HG02798 (cell line): ENCODE measurements at regions not wholly inside any gene's neighbourhood (a gene's known extent, or its start where the extent isn't known, plus 50 kb on each side); places are given as distances from the start of the nearest gene placed in this dataset.
A peak's percentile ranks its signal among the peaks of the same experiment; 100 is the strongest.

Experiments used
- ATAC-seq: cut with Tn5 transposase; IDR thresholded peaks from one replicate; pipeline ENCODE4 v1.9.1; 2021; ENCODE audit warnings: mild to moderate bottlenecking; ENCODE audit not compliant: unreplicated experiment, poor library complexity

DNA sequence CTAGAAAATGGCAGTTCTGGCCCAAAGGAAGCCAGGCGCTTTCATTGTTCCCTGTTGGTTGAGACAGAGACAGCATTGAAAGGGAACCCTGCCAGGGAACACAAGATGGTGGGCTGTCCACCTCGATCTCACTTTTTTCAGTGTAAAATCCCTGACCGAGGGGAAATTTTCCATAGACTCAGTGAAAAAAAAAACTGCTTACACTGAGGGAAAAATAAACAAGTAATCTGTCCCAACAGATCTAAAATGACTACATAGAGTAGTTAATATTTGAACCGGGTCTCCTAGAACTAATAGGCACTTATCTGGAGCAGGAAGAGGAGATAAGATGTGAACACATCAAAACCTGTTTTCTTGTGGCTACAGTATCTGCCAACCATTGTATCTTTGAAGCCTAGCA, 763.4 kb upstream of the GOLIM4 start:
- ATAC-seq = no peak

DNA sequence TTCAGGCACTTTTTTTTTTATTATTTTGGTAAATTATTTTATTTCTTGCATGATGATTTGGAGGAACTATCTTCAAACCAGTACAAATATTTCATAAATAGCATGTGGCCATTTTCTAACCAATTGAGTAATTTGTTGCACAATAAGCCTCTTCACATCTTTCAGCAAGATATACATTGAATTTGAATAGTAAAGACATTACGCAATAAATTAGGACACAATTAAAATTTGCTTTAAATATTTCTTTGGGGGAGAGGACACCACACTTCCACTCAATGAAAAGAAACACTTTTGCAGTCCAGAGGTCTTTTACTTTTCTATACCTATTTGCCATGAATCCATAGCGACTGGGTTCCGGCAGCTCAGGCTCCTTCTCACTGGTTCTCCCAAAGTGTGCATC, 762.6 kb upstream of the GOLIM4 start:
- ATAC-seq = no peak

DNA sequence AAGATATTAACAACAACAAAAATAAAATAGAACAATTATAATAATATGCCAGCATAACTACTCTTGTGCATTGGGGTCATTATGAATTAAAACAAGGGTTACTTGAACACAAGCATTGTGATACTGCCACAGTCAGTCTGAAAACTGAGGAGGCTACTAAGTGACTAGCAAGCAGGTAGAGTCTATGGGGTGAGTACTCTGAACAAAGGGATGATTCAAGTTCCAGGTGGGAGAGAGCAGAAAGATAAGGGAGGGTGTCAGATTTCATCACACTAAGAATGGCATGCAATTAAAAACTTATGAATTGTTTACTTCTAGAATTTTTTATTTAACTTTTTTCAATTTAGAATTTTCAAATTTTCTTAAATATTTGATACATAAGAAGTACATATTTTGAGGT, 754.4 kb upstream of the GOLIM4 start:
- no peak for ATAC-seq

DNA sequence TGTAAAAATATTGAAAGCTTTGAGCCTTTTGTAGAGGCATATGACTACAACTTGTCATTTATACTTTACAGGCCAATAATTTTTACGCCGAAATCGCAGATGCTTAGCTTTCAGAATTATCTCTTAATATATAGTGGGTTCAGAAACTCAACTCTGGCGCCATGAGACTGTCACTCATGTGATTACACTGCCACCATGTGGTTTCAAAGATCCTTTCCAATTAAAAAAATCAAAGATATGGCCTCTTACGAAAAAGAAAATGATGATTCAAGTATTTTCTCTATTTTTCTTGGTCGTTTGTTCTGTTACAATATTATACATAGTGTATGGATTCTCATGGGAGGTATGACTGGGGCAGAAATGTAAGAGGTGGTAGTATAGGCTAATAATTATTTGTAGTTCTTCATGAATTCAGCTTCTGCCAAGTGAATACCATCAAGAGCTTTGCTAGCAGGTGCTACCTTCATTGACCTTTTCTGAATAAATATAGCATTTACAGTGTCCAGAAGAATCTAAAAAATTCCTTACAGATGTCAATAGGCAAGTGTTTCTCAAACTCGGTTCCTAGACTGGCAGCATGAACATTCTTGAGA, 751.7 kb upstream of the GOLIM4 start:
- peak; percentile 73 for ATAC-seq

DNA sequence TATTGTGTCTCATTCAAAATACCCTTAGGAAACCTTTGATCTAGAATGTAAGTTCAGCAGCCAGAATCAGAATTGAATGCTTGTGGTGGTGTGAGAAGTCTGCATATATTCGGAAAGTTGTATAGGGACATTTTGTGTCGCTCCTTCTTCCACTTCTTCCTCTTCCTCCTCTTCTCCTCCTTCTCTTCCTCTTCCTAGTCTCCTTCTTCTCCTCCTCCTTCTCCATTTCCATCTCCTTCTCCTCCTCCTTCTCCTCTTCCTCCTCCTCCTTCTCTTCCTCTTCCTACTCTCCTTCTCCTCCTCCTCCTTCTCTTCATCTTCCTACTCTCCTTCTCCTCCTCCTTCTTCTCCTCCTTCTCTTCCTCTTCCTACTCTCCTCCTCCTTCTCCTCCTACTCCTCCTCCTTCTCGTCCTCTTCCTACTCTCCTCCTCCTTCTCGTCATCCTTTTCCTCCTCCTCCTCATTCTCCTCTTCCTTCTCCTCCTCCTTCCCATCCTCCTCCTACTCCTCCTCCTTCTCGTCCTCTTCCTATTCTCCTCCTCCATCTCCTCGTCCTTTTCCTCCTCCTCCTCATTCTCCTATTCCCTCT, 749.3 kb upstream of the GOLIM4 start:
- ATAC-seq = no peak

DNA sequence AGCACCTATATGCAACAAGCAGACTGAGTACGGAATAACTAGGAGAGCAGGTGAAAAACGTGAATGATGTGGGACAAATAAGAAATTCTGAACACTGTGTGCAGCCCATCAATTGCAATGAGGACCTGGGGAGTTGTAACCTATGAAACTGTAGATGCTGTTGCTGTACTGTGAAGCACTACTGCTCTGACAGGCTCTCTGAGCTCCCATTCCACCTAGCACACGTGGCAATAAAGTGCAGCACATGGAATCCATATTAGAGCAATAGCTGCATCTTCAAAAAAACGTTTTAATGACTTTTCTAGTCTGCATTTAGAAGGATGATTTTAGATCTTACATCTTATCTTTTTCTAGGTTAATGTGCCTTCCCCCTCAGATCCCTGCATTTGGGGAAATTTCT, 748.7 kb upstream of the GOLIM4 start:
- no peak for ATAC-seq

DNA sequence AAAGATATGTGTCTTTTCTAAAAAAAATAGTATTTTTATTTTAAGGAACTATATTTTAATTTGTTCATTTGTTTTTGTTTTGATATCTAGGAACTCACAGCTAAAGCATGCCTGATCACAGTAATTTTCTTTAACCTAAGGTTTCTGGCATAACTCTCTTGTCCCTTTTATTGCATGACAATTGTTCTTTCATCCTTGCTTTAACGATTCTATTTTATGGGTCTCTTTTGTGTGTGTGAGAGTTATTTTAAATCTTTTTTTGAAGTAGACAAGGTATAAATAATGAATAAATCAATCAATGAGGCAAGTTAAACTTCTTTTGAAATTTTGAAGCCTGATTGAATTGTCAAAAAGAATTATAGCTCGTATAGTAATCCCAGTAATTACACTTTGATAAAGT, 747.8 kb upstream of the GOLIM4 start:
- no peak for ATAC-seq

DNA sequence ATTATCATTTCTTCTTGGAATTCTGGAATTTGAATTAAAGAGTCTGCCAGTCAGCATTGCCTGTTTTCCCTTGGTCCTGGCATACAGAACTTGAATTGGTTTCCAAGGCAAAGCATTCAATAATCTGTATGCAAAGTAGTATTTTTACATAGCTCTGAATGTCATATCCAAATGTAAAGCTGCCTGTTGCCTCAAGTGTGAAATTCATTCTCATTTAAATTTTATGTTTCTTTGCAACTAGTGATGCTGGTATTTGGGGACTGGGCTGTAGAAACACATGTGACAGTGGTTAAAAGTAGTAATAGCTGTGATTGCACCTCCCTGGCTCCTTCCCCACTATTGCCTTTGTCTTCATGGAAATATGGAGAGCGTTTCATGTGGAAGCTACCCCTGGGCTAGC, 743.9 kb upstream of the GOLIM4 start:
- no peak for ATAC-seq

DNA sequence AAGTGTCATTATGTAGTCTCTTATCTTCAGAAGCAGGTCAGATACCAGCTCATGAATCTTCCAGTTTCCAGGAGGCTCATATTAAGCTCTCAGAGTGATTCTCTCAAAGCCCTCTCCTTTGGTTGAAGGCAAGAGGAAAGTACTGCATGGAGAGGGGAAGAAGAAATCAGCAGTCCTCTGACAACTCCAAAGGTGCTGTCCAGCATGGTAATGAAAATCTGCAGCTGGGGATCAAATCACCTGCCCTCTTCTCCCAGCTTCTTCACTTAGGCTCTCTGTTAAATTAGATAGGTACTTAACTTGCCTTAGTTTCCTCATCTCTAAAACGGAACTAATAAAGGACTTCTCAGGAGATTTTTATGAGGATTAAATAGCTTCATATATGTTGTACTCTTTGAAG, 738.8 kb upstream of the GOLIM4 start:
- ATAC-seq = no peak

DNA sequence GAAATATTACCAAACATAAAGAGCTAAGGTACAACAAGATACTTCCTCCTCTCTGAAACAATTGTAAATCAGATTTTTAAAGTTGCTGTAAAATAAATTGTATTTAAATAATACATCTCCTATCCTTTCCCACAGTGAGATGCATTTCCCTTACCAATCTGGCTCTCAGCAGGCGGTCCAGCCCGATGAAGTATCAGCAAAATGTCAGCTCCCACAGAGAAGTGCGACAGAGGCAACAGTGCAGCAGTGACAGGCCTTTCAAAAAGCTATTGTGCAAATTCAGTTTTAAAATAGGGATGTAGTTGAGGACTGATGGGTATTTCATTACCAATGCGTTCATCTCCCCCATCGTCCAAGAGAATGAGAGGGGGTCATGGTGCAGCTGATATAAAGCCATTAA, 733.2 kb upstream of the GOLIM4 start:
- no peak for ATAC-seq

DNA sequence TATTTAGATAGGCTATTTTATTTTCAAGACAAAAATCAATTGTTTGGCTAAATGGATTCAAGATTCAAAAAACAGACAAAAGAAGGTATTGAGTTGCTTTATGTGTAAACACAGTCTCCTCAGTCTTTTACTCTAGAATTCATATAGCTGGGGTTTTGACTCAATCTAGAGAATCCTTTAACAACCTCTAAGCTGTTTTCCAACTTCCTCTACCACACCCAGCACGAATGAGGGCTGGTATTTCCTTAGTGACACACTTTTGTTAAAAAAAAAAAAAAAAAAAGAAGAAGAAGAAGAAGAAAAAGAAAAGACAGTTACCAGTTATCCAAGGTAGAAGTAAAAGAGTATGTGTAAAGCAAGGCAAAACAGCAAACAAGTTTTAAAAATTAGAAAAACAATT, 732.8 kb upstream of the GOLIM4 start:
- ATAC-seq = no peak

DNA sequence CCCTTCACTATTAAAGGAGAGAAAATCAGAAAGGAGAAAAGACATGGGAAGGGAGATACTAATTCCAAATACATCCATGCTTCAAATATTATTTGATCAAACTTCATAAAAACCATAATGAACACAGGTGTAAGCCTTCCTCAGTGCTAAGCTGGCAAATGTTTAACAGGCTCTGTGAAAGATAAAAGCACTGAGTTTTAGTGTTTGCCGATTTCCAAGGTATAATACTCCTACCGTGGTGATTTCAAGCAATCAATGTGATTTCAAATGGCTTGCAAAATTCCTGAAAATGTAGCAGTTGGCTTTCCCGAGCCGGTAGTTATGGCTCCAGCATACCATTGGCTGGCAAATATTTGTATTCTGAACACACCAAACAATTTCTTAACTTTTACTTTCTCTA, 732.3 kb upstream of the GOLIM4 start:
- no peak for ATAC-seq

DNA sequence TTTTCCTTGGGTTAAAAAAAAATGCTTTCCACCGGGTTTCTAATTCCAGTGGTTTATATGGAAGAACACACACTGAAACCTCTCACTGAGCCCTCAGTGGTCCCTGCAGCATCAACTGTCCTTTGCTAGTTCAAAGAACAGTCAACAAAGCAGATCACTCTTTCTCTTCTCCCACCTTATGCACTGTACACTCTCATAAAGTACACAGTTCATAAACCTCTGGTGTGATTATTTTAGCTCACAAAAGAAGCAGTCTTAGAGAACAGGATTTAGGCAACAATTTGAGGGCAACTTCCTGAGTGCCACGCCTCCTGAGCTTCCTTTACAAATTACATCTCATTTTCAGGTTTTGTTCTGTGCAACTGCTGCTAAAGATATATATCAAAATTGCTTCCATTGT, 728.4 kb upstream of the GOLIM4 start:
- no peak for ATAC-seq

DNA sequence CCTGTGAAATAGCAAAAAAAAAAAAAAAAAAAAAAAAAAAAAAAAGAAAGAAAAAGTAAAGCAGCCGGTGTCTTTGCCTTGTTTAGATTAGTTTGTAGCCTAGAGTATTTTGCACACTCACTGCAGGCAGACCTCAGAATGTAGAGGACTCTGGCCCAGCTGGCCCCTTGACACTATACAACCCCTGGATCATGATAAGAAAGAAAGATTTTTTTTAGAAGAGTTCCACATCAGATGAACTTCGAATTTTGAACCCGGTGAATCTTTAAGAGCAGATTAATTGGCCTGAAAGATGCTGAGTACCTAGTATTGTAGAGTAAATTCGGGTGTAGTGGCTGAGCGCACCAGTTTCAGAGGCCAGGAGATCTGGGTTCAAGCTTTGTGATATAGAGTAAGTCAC, 727.7 kb upstream of the GOLIM4 start:
- no peak for ATAC-seq

DNA sequence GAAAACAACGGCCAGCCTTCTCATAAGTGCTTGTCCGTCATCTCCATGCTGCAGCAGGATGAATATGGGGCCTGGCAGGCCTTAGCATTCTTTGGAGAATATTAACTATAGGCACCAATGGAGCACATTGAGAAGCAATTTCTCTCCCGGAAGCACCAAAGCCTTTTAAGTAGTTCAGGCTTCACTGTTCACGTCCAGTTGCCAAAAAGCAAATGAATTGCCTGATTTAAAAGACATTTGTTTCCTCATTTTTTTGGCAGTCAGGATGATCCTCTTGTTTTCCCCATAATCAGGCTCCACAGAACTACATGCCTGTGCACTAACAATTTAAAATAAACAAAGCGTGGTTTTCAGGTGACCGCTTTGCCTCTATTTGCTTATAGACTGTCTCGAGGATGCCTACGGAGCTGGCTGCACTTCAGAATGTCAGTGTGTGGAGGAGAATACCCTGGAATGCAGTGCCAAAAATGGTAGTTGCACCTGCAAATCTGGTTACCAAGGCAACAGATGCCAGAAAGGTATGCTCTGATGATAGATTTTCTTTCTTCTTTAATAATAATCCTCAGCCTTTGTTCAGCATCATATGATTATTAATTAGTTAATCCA, 725.2 kb upstream of the GOLIM4 start:
- ATAC-seq = no peak

DNA sequence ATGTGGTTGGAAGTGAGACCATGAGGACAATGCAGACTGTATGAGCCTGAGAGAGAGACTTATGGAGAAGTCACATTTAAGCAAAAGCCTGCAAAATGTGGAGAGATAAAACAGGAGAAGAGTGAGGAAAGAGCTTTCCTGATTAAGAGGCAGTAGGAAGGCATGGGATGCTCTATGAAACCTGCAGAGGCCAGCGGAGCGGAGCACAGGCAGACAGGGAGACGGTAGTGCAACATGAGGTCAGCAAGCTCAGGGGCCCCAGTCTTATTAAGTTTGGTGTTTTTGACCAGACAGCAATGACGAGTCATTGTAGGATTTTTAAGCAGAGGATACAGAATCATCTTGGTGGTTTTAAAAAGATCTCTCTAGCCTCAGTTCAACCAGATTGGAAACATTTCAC, 721.5 kb upstream of the GOLIM4 start:
- no peak for ATAC-seq

DNA sequence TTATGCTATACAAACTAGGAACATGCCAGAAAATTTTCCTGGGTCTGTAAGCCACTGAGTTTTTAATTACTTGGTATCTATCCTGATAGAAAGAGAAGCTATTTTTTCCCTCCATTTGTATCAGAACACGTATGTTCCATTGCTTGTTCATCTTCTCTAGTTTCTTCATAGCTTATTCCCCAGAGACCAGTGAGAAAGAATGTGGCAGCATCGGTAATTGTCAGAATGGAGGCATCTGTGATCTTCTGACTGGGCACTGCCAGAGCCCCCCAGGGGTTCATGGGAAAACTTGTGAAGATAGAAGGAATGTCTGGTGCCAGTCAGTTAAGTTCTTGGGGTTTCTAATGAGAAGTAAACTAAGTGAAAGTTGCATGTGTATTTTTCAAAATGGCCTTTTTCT, 720.2 kb upstream of the GOLIM4 start:
- ATAC-seq = no peak

DNA sequence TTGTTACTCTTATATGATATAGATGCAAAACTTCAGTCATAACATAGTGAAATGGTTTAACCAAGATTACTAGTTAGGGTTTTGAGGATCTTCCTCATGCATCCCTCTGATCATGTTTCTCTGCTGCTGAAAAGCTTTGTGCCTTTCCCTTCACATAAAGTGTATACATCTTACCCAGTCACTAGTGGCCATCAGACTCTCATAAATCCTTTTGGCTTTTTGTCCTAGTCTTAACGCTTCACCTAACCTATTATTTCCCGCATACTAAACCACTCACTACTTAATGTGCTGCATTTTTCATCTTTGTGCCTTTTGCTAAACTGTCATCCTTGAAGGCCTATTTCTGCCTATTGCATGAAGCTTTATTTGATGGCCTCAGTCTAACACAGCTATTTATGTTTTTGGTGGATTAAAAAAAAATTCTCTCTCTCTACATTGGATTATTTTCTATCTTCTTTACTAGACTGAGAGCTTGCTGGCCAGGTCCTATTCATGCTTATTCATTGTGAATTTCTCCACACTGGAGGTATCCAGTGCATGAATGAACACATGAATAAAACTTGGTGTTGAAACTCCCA, 717.6 kb upstream of the GOLIM4 start:
- no peak for ATAC-seq

DNA sequence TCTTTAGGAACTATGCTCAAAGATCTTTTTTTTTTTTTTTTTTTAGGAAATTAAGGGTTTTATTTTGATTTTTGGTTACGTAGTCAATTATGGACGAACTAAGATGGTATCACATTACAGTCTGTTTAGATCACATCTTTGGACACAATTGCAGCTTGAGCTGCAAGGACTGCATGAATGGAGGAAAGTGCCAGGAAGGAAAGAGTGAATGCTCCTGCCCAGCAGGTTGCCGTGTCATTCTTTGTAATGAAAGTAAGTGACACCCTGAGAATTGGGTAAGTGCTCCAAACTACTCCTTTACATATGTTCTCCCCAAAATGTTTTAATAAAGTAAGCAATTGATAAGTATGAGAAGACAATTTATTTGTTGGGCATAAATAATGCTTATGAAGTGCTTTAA, 716.5 kb upstream of the GOLIM4 start:
- ATAC-seq = no peak

DNA sequence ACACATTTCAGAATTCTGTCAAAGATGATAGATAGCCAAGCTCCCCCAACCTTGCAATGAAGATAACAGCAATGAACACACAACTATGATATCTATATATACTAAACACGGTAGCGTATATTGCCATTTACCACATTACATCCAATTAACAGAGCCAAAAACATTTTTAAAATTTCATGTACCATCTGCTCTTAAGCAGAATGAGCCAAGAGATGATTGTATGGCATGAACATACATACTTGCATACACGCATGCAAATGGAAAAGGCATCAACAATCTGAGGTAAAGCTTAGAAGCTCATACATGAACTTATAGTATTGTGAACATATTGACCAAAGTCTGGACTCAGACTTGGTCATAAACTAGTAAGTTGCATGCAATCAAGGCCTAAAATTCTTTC, 712.9 kb upstream of the GOLIM4 start:
- ATAC-seq = no peak

DNA sequence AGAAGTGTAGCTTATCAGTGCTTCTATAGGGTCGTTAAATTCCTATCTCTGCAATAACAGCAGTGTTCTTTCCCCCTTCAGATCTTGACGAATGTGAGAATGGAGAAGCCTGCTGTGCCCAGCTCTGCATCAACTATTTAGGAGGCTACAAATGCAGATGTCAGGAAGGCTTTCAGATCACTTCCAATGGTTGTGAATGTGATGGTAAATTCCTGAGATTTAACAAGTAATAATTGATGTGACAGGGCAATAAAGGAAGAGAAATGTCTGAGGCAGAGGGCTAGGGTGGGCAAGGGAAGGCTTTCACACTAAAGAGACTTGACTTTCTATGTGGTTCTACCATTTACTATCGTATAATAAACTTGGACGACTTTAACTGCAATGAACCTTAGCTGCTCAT, 711.7 kb upstream of the GOLIM4 start:
- no peak for ATAC-seq

DNA sequence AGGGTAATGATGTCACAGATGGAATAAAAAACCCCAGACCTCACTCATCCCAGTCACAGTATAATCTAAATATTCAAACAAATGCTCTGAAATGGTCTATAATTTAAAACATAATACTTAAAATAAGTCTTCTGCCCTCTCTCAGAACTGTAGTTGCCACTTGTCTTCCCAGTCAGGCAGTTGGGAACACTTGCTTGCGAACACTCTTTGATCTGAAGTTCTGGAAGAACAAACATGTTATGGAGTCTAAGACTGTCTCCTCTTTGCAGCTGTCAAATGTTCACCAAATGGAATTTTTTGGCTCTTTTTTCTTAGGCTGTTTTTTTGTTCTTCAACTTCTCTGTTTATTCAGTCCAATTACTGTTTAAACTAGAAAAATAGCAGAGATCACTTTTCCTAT, 711.1 kb upstream of the GOLIM4 start:
- ATAC-seq = no peak
